HEK293 (cell line): ENCODE measurements at regions not wholly inside any gene's neighbourhood (a gene's known extent, or its start where the extent isn't known, plus 50 kb on each side); places are given as distances from the start of the nearest gene placed in this dataset.

ENCODE experiments used
- CTCF ChIA-PET: fragments of 350-600 bp; formaldehyde crosslinking; extraction: SDS; loops from one replicate; lab custom pipeline; 2021; ENCODE audit warnings: antibody characterized with exemption; lab: Yijun Ruan, JAX
- POLR2A ChIA-PET: fragments of 300-600 bp; formaldehyde crosslinking; extraction: SDS; loops from one replicate; lab custom pipeline; 2020; ENCODE audit warnings: antibody characterized with exemption, inconsistent platforms; lab: Yijun Ruan, JAX
- H3K27ac ChIP-seq: fragments of 200-500 bp; sonication (Bioruptor generic); 2 replicates; pipeline ENCODE4 v1.5.1; 2014; ENCODE audit warnings: low read depth, low read length, control low read depth, inconsistent platforms; ENCODE audit errors: extremely low read depth
- H3K36me3 ChIP-seq, 2 experiments: fragments of 200-500 bp in 1 of 2; sonication (Bioruptor generic) in 1 of 2; 1 replicate in 1 of 2; 2 replicates in 1 of 2; pipeline ENCODE4 v1.5.1; 2014 to 2017; ENCODE audit warnings: inconsistent platforms in 2 of 2, low read length in 2 of 2; ENCODE audit not compliant: control insufficient read depth in 2 of 2, insufficient read depth in 1 of 2
- H3K4me1 ChIP-seq: fragments of 200-500 bp; sonication (Bioruptor generic); 2 replicates; pipeline ENCODE4 v1.5.1; 2014; ENCODE audit warnings: mild to moderate bottlenecking, low read length, inconsistent platforms; ENCODE audit not compliant: control insufficient read depth, insufficient read depth
- H3K4me3 ChIP-seq: 2 replicates; pipeline ENCODE4 v1.5.1; 2011; ENCODE audit warnings: low read depth, mild to moderate bottlenecking, control low read depth, low read length, moderate library complexity
- H3K9me3 ChIP-seq: fragments of 200-500 bp; sonication (Bioruptor generic); 2 replicates; pipeline ENCODE4 v1.5.1; 2014; ENCODE audit warnings: low read depth, low read length, inconsistent platforms; ENCODE audit not compliant: control insufficient read depth, insufficient read depth
- BCL11A ChIP-seq: fragments of 450-650 bp; formaldehyde crosslinking; IDR thresholded peaks from 2 replicates; pipeline ENCODE4 v1.5.1; 2016; ENCODE audit warnings: low read depth, missing biosample characterization, missing genetic modification characterization
- MEIS1 ChIP-seq: sonication (generic); formaldehyde crosslinking; IDR thresholded peaks from 2 replicates; pipeline ENCODE4 v1.8.1; 2022; ENCODE audit warnings: missing genetic modification reagents, mild to moderate bottlenecking, borderline replicate concordance
- OSR2 ChIP-seq: fragments of 450-650 bp; formaldehyde crosslinking; IDR thresholded peaks from 2 replicates; pipeline ENCODE4 v1.5.1; 2016; ENCODE audit warnings: missing biosample characterization, missing genetic modification characterization
- PRDM1 ChIP-seq: fragments of 450-650 bp; formaldehyde crosslinking; IDR thresholded peaks from 2 replicates; pipeline ENCODE4; 2016; ENCODE audit warnings: missing biosample characterization, missing genetic modification characterization
- RBAK ChIP-seq: fragments of 450-650 bp; formaldehyde crosslinking; IDR thresholded peaks from 2 replicates; pipeline ENCODE4 v1.5.1; 2016; ENCODE audit warnings: missing biosample characterization, missing genetic modification characterization
- SP3 ChIP-seq: fragments of 450-650 bp; formaldehyde crosslinking; IDR thresholded peaks from 2 replicates; pipeline ENCODE4 v1.5.1; 2016; ENCODE audit warnings: missing biosample characterization, missing genetic modification characterization
- YY2 ChIP-seq: fragments of 450-650 bp; formaldehyde crosslinking; IDR thresholded peaks from 2 replicates; pipeline ENCODE4 v1.5.1; 2016; ENCODE audit warnings: missing biosample characterization, missing genetic modification characterization
- ZBTB1 ChIP-seq: fragments of 450-650 bp; formaldehyde crosslinking; IDR thresholded peaks from 2 replicates; pipeline ENCODE4 v1.5.1; 2016; ENCODE audit warnings: missing biosample characterization, missing genetic modification characterization
- ZBTB17 ChIP-seq: fragments of 450-650 bp; formaldehyde crosslinking; IDR thresholded peaks from 2 replicates; pipeline ENCODE4 v1.5.1; 2016; ENCODE audit warnings: missing biosample characterization, missing genetic modification characterization
- ZBTB7A ChIP-seq: fragments of 450-650 bp; formaldehyde crosslinking; IDR thresholded peaks from 2 replicates; pipeline ENCODE4 v1.5.1; 2016; ENCODE audit warnings: low read depth, missing biosample characterization, missing genetic modification characterization
- ZNF169 ChIP-seq: fragments of 450-650 bp; formaldehyde crosslinking; IDR thresholded peaks from 2 replicates; pipeline ENCODE4 v1.5.1; 2016; ENCODE audit warnings: missing biosample characterization, missing genetic modification characterization
- ZNF202 ChIP-seq: fragments of 450-650 bp; formaldehyde crosslinking; IDR thresholded peaks from 2 replicates; pipeline ENCODE4 v1.5.1; 2016; ENCODE audit warnings: missing biosample characterization, missing genetic modification characterization, borderline replicate concordance
- ZNF223 ChIP-seq: fragments of 450-650 bp; formaldehyde crosslinking; IDR thresholded peaks from 2 replicates; pipeline ENCODE4 v1.5.1; 2016; ENCODE audit warnings: missing biosample characterization, missing genetic modification characterization
- ZNF416 ChIP-seq: fragments of 450-650 bp; formaldehyde crosslinking; IDR thresholded peaks from 2 replicates; pipeline ENCODE4 v1.5.1; 2016; ENCODE audit warnings: missing biosample characterization, missing genetic modification characterization
- ZNF473 ChIP-seq: fragments of 450-650 bp; formaldehyde crosslinking; IDR thresholded peaks from 2 replicates; pipeline ENCODE4 v1.5.1; 2017; ENCODE audit warnings: missing biosample characterization, missing genetic modification characterization
- ZNF544 ChIP-seq: fragments of 450-650 bp; formaldehyde crosslinking; IDR thresholded peaks from 2 replicates; pipeline ENCODE4 v1.5.0; 2017; ENCODE audit warnings: missing biosample characterization, missing genetic modification characterization
- ZNF585B ChIP-seq: fragments of 450-650 bp; formaldehyde crosslinking; IDR thresholded peaks from 2 replicates; pipeline ENCODE4 v1.5.1; 2016; ENCODE audit warnings: missing biosample characterization, missing genetic modification characterization
- ZNF624 ChIP-seq: fragments of 450-650 bp; formaldehyde crosslinking; IDR thresholded peaks from 2 replicates; pipeline ENCODE4 v1.5.1; 2017; ENCODE audit warnings: missing biosample characterization, missing genetic modification characterization
- ZNF791 ChIP-seq: fragments of 450-650 bp; formaldehyde crosslinking; IDR thresholded peaks from 2 replicates; pipeline ENCODE4 v1.5.1; 2016; ENCODE audit warnings: missing biosample characterization, missing genetic modification characterization
- TF ChIP-seq, protein P1 (sequence below): fragments of 450-650 bp; IDR thresholded peaks from 2 replicates; pipeline ENCODE4 v1.5.1; 2018; ENCODE audit warnings: missing biosample characterization, missing genetic modification characterization
- TF ChIP-seq, protein P2 (sequence below): fragments of 450-650 bp; formaldehyde crosslinking; IDR thresholded peaks from 2 replicates; pipeline ENCODE4 v1.5.1; 2017; ENCODE audit warnings: missing biosample characterization, missing genetic modification characterization
- TF ChIP-seq, protein P3 (sequence below): fragments of 450-650 bp; formaldehyde crosslinking; IDR thresholded peaks from 2 replicates; pipeline ENCODE4 v1.5.1; 2016; ENCODE audit warnings: missing biosample characterization, missing genetic modification characterization
- TF ChIP-seq, protein P4 (sequence below): fragments of 450-650 bp; formaldehyde crosslinking; conservative IDR thresholded peaks from 2 replicates; pipeline ENCODE4 v1.5.1; 2016; ENCODE audit warnings: low read depth, missing biosample characterization, missing genetic modification characterization
- TF ChIP-seq, protein P5 (sequence below): fragments of 450-650 bp; formaldehyde crosslinking; IDR thresholded peaks from 2 replicates; pipeline ENCODE4 v1.5.1; 2016; ENCODE audit warnings: missing biosample characterization, missing genetic modification characterization

DNA sequence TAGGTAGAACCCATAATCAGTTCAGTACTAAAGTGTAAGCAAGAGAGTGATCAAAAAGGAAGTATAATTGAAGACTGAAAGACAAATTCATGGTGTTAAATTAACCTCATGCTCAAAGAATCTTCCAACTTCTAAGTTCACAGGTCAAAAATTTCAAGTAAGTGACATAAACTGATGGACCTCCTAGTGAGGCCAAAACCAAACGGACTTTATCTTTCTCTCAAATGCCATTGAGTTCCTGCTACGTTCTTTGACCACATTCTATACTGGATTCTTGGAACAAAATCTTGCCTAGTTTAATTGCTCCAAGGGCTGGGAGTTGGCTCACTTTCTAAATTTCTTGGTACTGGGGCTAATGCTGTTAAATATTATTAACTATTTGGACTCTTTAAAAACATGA is 794.9 kb downstream of the TLE4 start:
- Histone ChIP-seq H3K27ac (no peak overlapping the region), H3K4me3 (no peak overlapping the region), H3K9me3 (no peaks in the 10 kb centered on the region), H3K36me3 (no peaks in the 10 kb centered on the region), H3K4me1 (no peaks in the 10 kb centered on the region)
- POLR2A ChIA-PET: no interaction called here
- TF ChIP-seq SP3 (tag by site-specific recombination): no peak
- TF ChIP-seq, protein P1, sequence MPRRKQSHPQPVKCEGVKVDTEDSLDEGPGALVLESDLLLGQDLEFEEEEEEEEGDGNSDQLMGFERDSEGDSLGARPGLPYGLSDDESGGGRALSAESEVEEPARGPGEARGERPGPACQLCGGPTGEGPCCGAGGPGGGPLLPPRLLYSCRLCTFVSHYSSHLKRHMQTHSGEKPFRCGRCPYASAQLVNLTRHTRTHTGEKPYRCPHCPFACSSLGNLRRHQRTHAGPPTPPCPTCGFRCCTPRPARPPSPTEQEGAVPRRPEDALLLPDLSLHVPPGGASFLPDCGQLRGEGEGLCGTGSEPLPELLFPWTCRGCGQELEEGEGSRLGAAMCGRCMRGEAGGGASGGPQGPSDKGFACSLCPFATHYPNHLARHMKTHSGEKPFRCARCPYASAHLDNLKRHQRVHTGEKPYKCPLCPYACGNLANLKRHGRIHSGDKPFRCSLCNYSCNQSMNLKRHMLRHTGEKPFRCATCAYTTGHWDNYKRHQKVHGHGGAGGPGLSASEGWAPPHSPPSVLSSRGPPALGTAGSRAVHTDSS (tag by site-specific recombination): no peak
- no peak for TF ChIP-seq OSR2 (tag by site-specific recombination)
- TF ChIP-seq, protein P2, sequence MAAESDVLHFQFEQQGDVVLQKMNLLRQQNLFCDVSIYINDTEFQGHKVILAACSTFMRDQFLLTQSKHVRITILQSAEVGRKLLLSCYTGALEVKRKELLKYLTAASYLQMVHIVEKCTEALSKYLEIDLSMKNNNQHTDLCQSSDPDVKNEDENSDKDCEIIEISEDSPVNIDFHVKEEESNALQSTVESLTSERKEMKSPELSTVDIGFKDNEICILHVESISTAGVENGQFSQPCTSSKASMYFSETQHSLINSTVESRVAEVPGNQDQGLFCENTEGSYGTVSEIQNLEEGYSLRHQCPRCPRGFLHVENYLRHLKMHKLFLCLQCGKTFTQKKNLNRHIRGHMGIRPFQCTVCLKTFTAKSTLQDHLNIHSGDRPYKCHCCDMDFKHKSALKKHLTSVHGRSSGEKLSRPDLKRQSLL (tag by site-specific recombination): no peak
- no peak for TF ChIP-seq MEIS1 (CRISPR knock-in tag)
- TF ChIP-seq PRDM1 (tag by site-specific recombination): no peak
- TF ChIP-seq ZNF473 (tag by site-specific recombination): no peak
- no peak for TF ChIP-seq ZNF624 (tag by site-specific recombination)
- no peak for TF ChIP-seq ZNF544 (tag by site-specific recombination)
- TF ChIP-seq BCL11A (tag by site-specific recombination): no peak
- no peak for TF ChIP-seq ZBTB7A
- no peak for TF ChIP-seq ZBTB17 (tag by site-specific recombination)
- no peak for TF ChIP-seq ZNF791 (tag by site-specific recombination)
- no peak for TF ChIP-seq YY2 (tag by site-specific recombination)
- TF ChIP-seq ZNF202: no peak
- TF ChIP-seq, protein P3, sequence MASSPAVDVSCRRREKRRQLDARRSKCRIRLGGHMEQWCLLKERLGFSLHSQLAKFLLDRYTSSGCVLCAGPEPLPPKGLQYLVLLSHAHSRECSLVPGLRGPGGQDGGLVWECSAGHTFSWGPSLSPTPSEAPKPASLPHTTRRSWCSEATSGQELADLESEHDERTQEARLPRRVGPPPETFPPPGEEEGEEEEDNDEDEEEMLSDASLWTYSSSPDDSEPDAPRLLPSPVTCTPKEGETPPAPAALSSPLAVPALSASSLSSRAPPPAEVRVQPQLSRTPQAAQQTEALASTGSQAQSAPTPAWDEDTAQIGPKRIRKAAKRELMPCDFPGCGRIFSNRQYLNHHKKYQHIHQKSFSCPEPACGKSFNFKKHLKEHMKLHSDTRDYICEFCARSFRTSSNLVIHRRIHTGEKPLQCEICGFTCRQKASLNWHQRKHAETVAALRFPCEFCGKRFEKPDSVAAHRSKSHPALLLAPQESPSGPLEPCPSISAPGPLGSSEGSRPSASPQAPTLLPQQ: no peak
- TF ChIP-seq ZBTB1 (tag by site-specific recombination): no peak
- CTCF ChIA-PET: no interaction called here

DNA sequence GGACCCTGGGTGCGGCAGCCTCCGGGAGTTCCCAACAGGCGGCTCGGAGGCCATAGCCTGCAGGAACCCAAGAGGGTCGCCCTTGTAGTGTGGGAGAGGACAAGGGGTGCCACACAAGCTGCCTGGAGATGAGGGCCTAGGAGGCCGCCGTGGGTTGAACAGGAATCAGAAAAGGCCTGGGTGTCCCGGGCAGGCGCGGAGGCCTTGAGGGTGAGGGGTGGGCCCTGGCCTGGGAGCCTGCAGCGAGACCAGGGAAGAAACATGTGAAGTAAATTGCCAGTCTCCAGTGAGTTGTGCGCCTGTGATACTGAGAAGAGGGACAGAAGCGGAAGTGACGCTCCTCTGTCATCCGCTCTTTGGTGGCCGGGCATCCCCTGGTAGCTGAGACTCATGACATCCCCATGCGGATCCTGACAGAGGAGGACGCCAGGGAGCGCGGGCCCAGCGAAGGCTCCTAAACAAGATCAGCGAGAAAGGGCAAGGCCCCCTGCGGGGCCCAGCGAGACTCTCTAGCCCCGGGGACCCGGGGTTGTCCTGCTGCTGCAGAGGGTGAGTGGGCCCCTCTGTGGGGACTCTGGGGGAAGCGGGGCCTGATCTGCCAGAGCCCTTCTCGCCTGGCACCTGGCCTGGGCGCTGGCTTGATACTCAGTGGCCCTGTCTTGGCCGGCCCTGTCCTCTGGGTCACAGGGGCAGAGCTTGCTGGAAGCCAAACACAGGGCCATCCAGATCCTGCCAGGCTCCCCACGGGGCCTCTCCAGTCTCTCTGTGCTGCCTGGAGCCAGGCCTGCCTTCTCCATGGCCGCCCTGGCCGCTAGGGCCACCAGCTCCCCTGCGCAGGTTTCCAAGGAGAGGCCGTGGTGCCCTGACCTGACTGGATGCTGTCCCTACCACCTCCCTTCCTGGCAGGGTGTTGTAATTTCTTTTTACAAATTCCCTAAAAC is 788.4 kb downstream of the TLE4 start:
- no peaks in the 10 kb centered on the region for H3K9me3 ChIP-seq
- ChIA-PET POLR2A (no interaction called here), CTCF (interaction anchor here (0.6 kb wide), 1 partner anchor 34 kb away, joined by 4 read pairs; no protein-coding TSS in a partner anchor)
- no peaks in the 10 kb centered on the region for H3K36me3 ChIP-seq
- no peaks in the 10 kb centered on the region for H3K4me1 ChIP-seq
- no peak overlapping the region for H3K4me3 ChIP-seq
- H3K27ac ChIP-seq: no peak overlapping the region
- TF ChIP-seq ZNF223 (tag by site-specific recombination): no peak
- TF ChIP-seq ZNF416 (tag by site-specific recombination): no peak
- TF ChIP-seq RBAK (tag by site-specific recombination): no peak
- TF ChIP-seq ZNF544 (tag by site-specific recombination): no peak
- TF ChIP-seq, protein P2 (tag by site-specific recombination): no peak
- no peak for TF ChIP-seq ZNF169 (tag by site-specific recombination)
- TF ChIP-seq, protein P4, sequence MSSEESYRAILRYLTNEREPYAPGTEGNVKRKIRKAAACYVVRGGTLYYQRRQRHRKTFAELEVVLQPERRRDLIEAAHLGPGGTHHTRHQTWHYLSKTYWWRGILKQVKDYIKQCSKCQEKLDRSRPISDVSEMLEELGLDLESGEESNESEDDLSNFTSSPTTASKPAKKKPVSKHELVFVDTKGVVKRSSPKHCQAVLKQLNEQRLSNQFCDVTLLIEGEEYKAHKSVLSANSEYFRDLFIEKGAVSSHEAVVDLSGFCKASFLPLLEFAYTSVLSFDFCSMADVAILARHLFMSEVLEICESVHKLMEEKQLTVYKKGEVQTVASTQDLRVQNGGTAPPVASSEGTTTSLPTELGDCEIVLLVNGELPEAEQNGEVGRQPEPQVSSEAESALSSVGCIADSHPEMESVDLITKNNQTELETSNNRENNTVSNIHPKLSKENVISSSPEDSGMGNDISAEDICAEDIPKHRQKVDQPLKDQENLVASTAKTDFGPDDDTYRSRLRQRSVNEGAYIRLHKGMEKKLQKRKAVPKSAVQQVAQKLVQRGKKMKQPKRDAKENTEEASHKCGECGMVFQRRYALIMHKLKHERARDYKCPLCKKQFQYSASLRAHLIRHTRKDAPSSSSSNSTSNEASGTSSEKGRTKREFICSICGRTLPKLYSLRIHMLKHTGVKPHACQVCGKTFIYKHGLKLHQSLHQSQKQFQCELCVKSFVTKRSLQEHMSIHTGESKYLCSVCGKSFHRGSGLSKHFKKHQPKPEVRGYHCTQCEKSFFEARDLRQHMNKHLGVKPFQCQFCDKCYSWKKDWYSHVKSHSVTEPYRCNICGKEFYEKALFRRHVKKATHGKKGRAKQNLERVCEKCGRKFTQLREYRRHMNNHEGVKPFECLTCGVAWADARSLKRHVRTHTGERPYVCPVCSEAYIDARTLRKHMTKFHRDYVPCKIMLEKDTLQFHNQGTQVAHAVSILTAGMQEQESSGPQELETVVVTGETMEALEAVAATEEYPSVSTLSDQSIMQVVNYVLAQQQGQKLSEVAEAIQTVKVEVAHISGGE (tag by site-specific recombination): no peak
- no peak for TF ChIP-seq PRDM1 (tag by site-specific recombination)
- no peak for TF ChIP-seq ZNF585B (tag by site-specific recombination)
- TF ChIP-seq, protein P5, sequence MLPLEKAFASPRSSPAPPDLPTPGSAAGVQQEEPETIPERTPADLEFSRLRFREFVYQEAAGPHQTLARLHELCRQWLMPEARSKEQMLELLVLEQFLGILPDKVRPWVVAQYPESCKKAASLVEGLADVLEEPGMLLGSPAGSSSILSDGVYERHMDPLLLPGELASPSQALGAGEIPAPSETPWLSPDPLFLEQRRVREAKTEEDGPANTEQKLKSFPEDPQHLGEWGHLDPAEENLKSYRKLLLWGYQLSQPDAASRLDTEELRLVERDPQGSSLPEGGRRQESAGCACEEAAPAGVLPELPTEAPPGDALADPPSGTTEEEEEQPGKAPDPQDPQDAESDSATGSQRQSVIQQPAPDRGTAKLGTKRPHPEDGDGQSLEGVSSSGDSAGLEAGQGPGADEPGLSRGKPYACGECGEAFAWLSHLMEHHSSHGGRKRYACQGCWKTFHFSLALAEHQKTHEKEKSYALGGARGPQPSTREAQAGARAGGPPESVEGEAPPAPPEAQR (tag by site-specific recombination): no peak
